ENCODE measurements at regions not wholly inside any gene's neighbourhood (a gene's known extent, or its start where the extent isn't known, plus 50 kb on each side); places are given as distances from the start of the nearest gene placed in this dataset.

GRCh38 chr3:104669083-104669482 lies 697.6 kb upstream of the ALCAM start:
- no peak for TF ChIP-seq ZNF70 (CRISPR knock-in tag; IDR thresholded peaks at IDR 0.05)
- no peak for TF ChIP-seq TSHZ2 (CRISPR knock-in tag; IDR thresholded peaks at IDR 0.05)
- ATAC-seq, result no peak

GRCh38 chr3:104672331-104672730 lies 694.4 kb upstream of the ALCAM start:
- no peak for ATAC-seq
- TF ChIP-seq CREB5 (CRISPR knock-in tag; IDR thresholded peaks at IDR 0.05; ENCODE audit: low read depth), result no peak
- TF ChIP-seq ZFP3 (CRISPR knock-in tag; IDR thresholded peaks at IDR 0.05), result no peak

GRCh38 chr3:104673981-104674380 lies 692.7 kb upstream of the ALCAM start:
- ATAC-seq, result no peak
- TF ChIP-seq PPARA (CRISPR knock-in tag; IDR thresholded peaks at IDR 0.05; ENCODE audit: borderline replicate concordance), result no peak

- TF ChIP-seq ZFP30 (CRISPR knock-in tag; IDR thresholded peaks at IDR 0.05), result no peak
- TF ChIP-seq PPARA (CRISPR knock-in tag; IDR thresholded peaks at IDR 0.05; ENCODE audit: borderline replicate concordance), result no peak
- TF ChIP-seq TSHZ2 (CRISPR knock-in tag; IDR thresholded peaks at IDR 0.05), result no peak
- no peak for TF ChIP-seq ZNF8 (CRISPR knock-in tag; IDR thresholded peaks at IDR 0.05)
- no peak for TF ChIP-seq ZNF565 (CRISPR knock-in tag; conservative IDR thresholded peaks at IDR 0.05; ENCODE audit: low read depth)
- TF ChIP-seq ZNF70 (CRISPR knock-in tag; IDR thresholded peaks at IDR 0.05), result no peak
- TF ChIP-seq TOX (CRISPR knock-in tag; IDR thresholded peaks at IDR 0.05; ENCODE audit: borderline replicate concordance), result no peak
- no peak for TF ChIP-seq ZFP3 (CRISPR knock-in tag; IDR thresholded peaks at IDR 0.05)
- TF ChIP-seq POU6F1 (CRISPR knock-in tag; IDR thresholded peaks at IDR 0.05; ENCODE audit: borderline replicate concordance, low read depth), result no peak
- TF ChIP-seq BACH2 (CRISPR knock-in tag; IDR thresholded peaks at IDR 0.05; ENCODE audit: borderline replicate concordance), result no peak
- no peak for TF ChIP-seq ARNTL (CRISPR knock-in tag; IDR thresholded peaks at IDR 0.05; ENCODE audit: borderline replicate concordance, low read depth)
- no peak for TF ChIP-seq GLIS3 (CRISPR knock-in tag; IDR thresholded peaks at IDR 0.05)
- no peak for TF ChIP-seq SNAI2 (CRISPR knock-in tag; IDR thresholded peaks at IDR 0.05)
- TF ChIP-seq OSR1 (CRISPR knock-in tag; IDR thresholded peaks at IDR 0.05), result no peak
- TF ChIP-seq CSRNP3 (CRISPR knock-in tag; IDR thresholded peaks at IDR 0.05), result no peak
- no peak for TF ChIP-seq RARB (CRISPR knock-in tag; IDR thresholded peaks at IDR 0.05)
- no peak for TF ChIP-seq ZC3H10 (CRISPR knock-in tag; IDR thresholded peaks at IDR 0.05)
- TF ChIP-seq CSDC2 (CRISPR knock-in tag; IDR thresholded peaks at IDR 0.05), result no peak
- no peak for TF ChIP-seq ISL1 (CRISPR knock-in tag; IDR thresholded peaks at IDR 0.05)
- no peak for TF ChIP-seq TCF4 (CRISPR knock-in tag; IDR thresholded peaks at IDR 0.05; ENCODE audit: borderline replicate concordance)
- ATAC-seq, result no peak
Observed at GRCh38 chr3:104676241-104676640, 690.5 kb upstream of the ALCAM start.
